ENCODE measurements at regions not wholly inside any gene's neighbourhood (a gene's known extent, or its start where the extent isn't known, plus 50 kb on each side); places are given as distances from the start of the nearest gene placed in this dataset.
"Not testable (repeated sequence)": the region's sequence is repeated elsewhere in the genome, so short reads cannot be mapped to it uniquely, and the experiment has no call there.

DNA sequence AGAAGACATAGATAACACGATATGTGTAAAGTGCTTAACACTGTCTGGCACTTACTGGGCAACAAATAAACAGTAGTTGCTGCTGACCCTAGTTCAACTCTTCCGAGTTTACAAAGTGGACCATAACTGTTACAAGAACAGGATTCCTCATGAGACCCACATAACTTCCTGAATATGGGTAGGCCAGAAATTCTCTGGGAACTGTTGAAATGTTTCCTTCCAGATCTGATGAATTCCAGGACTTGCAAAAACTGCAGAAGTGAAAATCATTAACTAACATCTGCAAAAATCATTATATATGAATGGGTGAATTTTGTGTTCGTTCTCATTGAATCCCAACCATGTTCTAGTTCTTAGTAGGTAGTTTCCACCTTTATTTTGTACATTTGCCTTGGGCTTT is 181.7 kb upstream of the MME start:
- no peak for DNase-seq

DNA sequence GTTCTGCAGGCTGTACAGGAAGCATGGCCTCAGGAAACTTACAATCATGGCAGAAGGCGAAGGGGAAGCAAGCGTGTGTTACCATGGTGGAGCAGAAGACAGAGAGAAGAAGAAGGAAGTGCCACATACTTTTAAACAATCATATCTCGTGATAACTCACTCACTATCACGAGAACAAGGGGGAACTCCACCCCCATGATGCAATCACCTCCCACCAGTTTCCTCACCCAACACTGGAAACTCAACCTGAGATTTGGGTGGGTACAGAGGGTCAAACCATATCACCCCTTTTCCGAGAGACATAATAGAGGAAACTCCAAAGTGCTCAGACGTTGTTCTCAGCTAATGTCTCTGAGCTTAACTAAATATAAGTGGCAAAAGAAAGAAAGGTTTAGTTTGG is 186.3 kb upstream of the MME start:
- no peak for DNase-seq

- no peak for DNase-seq
These were observed 190.9 kb upstream of the MME start for GRCh38 chr3:154889227-154889634.

DNA sequence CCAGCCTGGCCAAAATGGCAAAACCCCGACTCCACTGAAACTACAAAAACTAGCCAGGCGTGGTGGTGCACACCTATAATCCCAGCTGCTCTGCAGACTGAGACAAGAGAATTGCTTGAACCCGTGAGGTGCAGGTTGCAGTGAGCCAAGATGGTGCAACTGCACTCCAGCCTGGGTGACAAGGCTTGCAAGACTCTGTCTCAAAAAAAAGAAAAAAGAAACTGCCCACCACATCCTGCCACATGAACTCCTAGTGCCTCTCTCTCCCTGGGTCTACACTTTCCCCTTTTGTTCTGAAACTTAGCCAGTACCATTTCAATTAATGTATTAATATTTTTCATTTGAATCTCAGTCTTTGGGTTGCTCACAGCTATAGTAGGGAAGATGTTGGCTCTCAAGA is 192.2 kb upstream of the MME start:
- DNase-seq, result no peak

DNA sequence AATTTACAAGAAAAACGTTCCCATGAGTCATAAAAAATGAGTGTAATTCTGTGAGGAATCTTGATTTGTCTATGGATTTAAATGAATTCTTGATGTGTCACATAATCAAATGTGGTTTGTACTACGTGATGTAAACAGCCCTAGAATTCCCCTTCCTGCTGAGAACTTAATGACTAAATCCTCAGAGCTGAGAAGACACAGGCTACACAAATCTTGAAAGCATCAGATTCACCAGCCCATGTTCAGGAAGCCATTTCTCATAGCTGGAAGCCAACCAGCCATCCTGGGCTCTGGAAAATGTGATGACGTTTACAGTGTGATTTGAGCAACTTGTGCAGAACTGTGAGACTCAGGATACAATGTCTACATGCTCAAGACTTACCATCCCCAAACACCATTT is 193.7 kb upstream of the MME start:
- no peak for DNase-seq

DNA sequence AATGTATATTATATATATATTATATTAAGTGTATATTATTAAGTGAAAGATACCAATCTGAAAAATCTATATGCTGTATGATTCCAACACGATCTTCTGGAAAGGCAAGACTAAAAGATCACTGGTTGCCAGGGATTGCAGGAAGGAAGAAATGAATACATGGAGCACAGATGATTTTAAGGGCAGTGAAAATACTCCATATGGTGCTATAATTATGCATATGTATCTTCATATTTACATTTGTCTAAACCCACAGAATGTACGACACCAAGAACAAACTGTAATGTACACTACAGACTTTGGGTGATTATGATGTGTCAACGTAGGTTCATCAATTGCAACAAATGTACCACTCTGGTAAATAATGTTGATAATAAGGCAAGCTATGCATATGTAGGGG is 194.7 kb upstream of the MME start:
- no peak for DNase-seq

- no peak for DNase-seq
These were observed 195.2 kb upstream of the MME start for GRCh38 chr3:154884952-154885351.

GRCh38 chr3:154875142-154875541 is 205.0 kb upstream of the MME start:
- DNase-seq, result no peak

- DNase-seq, result no peak
These were observed 207.4 kb upstream of the MME start for GRCh38 chr3:154872696-154873095.

- no peak for DNase-seq
These were observed 208.0 kb upstream of the MME start for GRCh38 chr3:154872074-154872473.

GRCh38 chr3:154864947-154865346 is 215.2 kb upstream of the MME start:
- no peak for DNase-seq

GRCh38 chr3:154862265-154862664 is 217.9 kb upstream of the MME start:
- DNase-seq, result no peak

GRCh38 chr3:154852998-154853397 is 227.1 kb upstream of the MME start:
- DNase-seq, result not testable (repeated sequence)

DNA sequence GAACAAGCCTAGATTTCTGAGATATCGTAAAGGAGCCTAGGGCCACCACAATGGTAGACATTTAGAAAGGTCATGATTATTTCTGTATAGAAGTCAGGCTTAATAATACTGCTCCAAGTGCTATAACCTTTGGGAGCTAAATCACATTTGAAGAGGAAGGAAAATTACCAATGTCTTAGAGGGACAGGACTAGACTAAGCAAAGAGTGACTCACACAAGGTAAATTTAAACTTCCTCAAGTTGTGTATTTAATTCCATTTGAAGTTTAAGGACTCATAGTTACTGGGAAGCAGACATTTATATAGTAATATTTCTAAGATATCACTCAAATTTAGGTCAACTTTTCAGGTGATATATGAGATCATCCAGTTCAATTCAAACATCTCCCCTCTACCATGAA is 227.6 kb upstream of the MME start:
- no peak for DNase-seq

- no peak for DNase-seq
These were observed 228.5 kb upstream of the MME start for GRCh38 chr3:154851644-154852043.

- no peak for DNase-seq
These were observed 229.2 kb upstream of the MME start for GRCh38 chr3:154850921-154851320.

DNA sequence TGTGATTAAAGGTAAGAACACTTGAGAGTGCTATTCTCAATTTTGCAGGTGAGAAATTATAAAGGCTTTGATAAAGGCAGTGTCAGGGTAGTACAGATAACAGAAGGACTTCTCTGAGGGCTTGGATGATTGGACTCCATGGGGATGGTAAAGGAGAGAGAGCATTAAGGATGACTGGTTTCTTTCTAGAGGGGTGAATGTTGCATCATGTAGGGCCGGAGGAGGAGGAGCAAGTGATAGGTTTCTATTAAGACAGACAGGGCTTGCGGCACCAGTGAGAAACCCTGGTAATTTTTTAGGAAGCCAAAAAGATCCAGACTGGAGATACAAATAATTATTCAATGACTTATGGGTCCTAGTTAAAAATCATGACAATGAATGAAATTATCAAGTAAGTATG is 230.7 kb upstream of the MME start:
- no peak for DNase-seq

- no peak for DNase-seq
These were observed 235.3 kb upstream of the MME start for GRCh38 chr3:154844863-154845262.

DNA sequence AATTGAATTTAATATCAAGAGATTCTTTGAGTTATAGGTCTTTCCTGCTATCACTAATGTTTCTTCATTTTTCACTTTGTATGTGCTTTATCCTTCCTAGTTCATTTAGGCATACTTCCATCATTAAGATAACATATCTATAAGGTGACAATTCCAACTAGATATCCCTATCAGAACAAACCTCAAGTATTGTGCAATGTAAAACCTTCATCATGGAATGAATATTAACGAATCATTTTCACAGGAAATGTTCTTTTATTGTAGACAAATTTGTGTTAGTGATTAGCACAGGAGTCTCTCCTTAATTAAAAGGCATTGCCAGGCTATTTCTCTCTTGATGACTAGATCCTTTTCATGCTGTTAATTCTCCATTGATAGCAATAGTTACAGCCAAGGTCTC is 236.5 kb upstream of the MME start:
- DNase-seq, result no peak

- no peak for DNase-seq
These were observed 237.6 kb upstream of the MME start for GRCh38 chr3:154842536-154842935.

GRCh38 chr3:154835639-154836038 is 244.5 kb upstream of the MME start:
- no peak for DNase-seq

DNA sequence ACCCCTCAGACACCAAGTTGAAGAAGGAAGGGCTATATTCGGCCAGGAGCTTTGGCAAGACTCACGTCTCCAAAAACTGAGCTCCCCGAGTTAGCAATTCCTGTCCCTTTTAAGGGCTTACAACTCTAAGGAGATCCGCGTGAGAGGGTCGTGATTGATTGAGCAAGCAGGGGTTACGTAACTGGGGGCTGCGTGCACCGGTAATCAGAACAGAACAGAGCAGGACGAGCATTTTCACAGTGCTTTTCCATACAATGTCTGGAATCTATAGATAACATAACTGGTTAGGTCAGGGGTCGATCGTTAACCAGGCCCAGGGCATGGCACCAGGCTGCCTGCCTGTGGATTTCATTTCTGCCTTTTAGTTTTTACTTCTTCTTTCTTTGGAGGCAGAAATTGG is 245.3 kb upstream of the MME start:
- DNase-seq, result not testable (repeated sequence)

DNA sequence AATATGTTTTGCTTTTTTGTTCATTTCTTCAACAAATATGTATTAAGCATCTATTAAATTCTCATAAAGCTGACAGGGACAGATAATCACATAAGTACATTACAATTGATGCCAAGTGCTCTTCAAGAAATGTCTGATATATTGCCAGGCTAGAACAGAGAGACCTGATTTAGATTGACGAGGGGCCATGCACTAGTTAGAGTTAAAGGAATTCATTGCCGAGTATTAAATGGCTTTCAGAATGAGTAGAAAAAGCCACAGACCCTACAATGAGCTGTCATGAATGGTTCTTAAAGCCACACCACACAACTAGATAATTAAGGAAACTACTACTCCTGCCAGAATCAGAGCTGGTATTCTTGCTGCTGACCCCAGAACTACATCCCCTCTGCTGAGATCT is 250.2 kb upstream of the MME start:
- DNase-seq, result no peak

DNA sequence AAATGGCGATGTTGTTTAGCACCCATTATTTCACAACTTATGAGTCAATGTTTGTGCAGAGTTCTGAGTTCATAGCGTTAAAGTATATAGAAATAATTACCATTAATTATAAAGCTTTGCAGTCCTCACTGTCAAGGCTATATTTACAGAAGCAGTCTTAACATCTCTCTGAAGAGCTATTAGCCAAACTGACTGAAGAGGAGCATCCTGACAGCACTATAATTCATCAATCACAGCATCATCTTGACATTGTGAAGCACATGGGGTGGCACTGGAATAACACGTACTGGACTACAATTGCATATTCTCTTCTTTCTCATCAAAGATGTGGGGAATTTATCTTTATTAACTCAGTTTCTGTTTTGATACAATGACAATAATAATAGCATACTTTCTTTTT is 260.6 kb upstream of the MME start:
- DNase-seq, result no peak

GRCh38 chr3:154818676-154819255 is 261.4 kb upstream of the MME start:
- no peak for DNase-seq

DNA sequence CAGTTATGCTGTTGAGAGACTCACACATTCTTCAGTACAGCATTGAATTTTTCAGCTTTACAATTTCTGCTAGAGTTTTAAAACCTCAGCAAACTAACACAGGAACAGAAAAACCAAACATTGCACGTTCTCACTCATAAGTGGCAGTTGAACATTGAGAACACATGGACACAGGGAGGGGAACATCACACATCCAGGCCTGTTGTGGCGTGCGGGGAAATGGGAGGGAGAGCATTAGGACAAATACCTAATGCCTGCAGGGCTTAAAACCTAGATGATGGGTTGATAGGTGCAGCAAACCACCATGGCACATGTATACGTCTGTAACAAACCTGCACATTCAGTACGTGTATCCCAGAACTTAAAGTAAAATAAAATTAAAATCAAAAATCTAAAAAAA is 270.1 kb upstream of the MME start:
- DNase-seq, result not testable (repeated sequence)

Measured in NCI-H1436 (cell line).